Breast epithelium (tissue), 3 donors: ENCODE measurements at regions not wholly inside any gene's neighbourhood (a gene's known extent, or its start where the extent isn't known, plus 50 kb on each side); places are given as distances from the start of the nearest gene placed in this dataset.

Source experiments
- POLR2A ChIP-seq: fragments of 450-650 bp; IDR thresholded peaks from one replicate; pipeline ENCODE4 v1.6.1; 2016; ENCODE audit warnings: antibody characterized with exemption, mild to moderate bottlenecking, moderate library complexity
- TF ChIP-seq, protein P1 (sequence below), 3 donors: fragments of 450-650 bp; IDR thresholded peaks; one replicate each; pipeline ENCODE4 v1.5.1; 2016 to 2017; ENCODE audit warnings: antibody characterized with exemption in 3 of 3, mild to moderate bottlenecking in 3 of 3, moderate library complexity in 3 of 3

GRCh38 chr10:8374334-8374733 lies 319.8 kb downstream of the GATA3 start:
- TF ChIP-seq POLR2A = no peak
- TF ChIP-seq, protein P1, sequence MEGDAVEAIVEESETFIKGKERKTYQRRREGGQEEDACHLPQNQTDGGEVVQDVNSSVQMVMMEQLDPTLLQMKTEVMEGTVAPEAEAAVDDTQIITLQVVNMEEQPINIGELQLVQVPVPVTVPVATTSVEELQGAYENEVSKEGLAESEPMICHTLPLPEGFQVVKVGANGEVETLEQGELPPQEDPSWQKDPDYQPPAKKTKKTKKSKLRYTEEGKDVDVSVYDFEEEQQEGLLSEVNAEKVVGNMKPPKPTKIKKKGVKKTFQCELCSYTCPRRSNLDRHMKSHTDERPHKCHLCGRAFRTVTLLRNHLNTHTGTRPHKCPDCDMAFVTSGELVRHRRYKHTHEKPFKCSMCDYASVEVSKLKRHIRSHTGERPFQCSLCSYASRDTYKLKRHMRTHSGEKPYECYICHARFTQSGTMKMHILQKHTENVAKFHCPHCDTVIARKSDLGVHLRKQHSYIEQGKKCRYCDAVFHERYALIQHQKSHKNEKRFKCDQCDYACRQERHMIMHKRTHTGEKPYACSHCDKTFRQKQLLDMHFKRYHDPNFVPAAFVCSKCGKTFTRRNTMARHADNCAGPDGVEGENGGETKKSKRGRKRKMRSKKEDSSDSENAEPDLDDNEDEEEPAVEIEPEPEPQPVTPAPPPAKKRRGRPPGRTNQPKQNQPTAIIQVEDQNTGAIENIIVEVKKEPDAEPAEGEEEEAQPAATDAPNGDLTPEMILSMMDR (IDR thresholded peaks at IDR 0.05) = no peak
